GM18511 (cell line): ENCODE measurements at regions not wholly inside any gene's neighbourhood (a gene's known extent, or its start where the extent isn't known, plus 50 kb on each side); places are given as distances from the start of the nearest gene placed in this dataset.
"Not testable (repeated sequence)": the region's sequence is repeated elsewhere in the genome, so short reads cannot be mapped to it uniquely, and the experiment has no call there.

Source experiments
- ATAC-seq: cut with Tn5 transposase; IDR thresholded peaks from one replicate; pipeline ENCODE4 v1.9.1; 2021; ENCODE audit warnings: mild to moderate bottlenecking, moderate library complexity; ENCODE audit not compliant: unreplicated experiment

DNA sequence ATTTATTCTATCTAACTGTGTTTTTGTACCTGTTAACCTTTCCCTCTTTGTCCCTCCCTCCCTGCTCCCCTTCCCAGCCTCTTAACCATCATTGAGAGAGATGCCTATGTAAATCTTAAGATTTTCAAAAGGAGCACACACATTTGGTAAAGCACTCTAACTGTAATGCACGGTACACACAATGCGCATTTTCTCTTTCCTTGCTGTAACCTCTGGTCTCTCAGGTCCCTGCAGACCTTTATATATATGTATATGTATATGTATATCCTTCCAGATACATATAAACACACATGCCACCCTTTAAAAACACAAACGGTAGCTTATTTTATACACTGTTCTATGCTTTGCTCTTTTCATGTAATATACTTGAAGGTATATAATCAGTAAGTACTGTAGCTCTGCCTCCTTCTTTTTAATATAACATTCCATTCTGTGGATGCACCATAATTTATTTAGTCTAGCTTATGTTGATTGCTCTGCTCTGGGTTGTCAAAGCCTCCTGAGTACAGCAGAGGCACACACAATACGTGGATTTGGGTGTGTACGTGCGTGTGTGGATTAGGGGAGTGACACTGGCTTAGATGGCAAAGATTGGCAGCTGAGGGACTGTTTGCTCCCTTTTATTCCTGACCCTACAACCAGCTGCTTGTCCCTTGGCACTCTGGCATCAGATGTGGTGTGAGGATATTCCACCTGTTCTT lies 118.4 kb upstream of the PTPN20 start:
- ATAC-seq, result not testable (repeated sequence)

DNA sequence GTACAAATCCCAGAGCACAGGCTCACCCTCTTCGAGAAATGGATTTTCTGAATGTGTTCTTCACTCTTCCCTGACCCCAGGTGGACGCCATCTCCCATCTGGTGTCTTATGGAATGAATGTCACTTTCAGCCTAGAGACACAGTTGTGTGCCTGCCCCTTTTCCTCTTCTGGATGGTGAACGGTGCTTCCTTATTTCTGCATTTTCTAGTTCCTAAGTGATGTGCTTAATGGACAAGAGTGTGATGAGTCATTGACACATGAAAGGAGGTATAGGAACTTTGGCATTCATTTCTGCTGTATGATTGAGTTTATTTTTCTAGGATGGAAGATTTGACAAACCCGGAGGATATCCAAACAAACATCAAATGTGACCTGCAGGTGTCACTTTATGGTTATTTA lies 114.9 kb upstream of the PTPN20 start:
- not testable (repeated sequence) for ATAC-seq

DNA sequence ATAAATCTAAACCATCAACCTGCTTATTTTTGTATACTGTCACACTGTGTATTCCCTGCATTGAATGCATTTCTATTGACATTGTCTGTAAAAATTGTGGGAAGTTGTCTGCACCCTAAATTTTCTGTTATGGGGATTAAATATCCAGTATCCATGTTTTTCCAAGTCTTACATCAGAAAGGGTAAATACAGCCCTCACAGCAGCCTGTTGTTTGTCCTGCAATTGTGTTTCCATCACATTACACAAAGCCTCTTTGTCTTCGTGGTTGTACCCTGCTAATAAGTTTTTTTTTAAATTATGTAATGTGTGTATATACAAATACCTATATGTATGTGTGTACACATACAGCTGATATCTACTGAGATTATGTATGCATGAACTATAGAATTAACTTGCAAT lies 109.2 kb upstream of the PTPN20 start:
- ATAC-seq, result not testable (repeated sequence)

DNA sequence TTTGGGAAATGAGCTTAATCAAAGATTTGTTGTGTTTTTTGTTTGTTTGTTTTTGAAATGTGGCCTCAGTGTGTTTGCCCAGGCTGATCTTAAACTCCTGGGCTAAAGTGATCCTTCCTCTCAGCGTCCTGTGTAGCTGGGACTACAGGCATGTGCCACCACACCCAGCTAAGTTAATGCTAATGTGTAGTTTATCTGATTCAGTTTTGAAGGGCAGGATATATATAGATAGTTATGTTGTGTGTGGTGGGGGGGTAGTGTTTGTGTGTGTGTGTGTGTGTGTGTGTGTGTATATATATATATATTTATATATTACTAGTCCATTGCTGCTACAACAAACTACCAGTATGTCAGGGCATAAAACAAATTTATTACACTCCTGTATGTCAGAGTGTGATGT lies 108.1 kb upstream of the PTPN20 start:
- ATAC-seq, result not testable (repeated sequence)

DNA sequence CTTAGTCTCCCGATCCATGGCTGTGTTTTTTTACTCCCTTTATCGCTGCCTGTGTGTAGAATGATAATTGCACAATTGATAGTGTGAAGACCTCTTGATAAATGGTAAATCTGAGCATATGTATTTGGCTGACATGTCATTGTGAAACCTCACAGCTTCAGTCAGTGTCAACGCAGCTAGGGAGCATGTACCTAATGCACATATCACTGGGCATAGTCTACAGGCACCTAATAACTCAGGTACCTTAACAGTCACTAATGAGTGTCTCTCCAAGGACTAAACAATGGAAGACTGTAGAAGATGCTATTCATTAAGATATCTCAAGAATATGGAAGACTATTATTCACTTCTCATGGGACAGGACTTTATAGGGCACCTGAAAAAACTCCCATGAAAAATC lies 101.0 kb upstream of the PTPN20 start:
- ATAC-seq, result not testable (repeated sequence)

DNA sequence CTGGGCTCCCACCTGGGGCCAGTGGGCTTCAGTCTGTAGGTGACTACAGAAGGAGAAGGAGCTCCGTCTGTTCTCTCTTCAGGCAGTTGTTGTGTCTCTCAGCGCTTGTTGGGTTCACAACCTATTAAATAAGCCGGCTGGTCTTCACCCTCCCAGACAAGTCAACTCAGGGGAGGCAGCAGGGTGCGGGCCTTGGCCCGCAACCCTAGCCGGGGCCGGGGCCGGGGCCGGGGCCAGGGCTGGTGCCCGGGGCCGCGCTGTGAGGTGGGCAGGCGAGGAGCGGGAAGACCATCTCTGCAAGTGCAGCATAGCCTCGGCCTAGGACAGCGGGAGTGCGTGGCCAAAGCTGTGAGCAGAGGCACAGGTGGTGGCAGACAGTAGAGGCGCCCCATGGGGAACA lies 95.1 kb upstream of the PTPN20 start:
- not testable (repeated sequence) for ATAC-seq

DNA sequence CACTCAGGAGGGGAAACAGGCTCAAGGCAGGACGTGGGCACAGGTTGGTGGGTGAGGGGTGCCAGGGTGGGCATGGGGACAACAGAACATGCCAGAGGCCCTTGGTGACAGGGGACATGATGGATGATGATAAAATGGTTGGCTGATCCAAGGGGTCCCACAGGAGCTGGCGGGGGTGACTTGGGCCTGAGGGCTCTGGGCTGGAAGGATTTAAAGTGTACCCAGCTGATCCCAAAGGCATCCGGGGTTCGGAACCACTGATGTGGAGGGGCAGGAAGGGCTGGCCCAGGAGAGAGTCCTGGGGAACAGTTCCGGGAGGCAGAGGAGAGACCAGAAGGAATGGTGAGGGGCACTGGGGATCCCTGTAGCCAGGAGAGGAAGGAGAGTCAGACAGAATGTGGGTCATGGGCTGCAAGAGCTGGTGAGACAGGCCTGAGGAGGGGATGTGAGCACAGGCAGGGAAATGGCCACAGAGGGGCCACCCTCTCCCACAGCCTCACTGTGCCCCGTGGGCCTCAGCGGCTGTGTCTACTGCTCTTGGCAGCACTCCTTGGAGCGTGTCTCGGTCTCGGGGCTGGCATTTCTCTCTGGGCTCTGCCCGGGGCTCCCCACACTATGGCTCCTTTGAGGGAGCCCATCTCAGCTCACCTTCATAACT lies 70.7 kb upstream of the PTPN20 start:
- ATAC-seq, result not testable (repeated sequence)

DNA sequence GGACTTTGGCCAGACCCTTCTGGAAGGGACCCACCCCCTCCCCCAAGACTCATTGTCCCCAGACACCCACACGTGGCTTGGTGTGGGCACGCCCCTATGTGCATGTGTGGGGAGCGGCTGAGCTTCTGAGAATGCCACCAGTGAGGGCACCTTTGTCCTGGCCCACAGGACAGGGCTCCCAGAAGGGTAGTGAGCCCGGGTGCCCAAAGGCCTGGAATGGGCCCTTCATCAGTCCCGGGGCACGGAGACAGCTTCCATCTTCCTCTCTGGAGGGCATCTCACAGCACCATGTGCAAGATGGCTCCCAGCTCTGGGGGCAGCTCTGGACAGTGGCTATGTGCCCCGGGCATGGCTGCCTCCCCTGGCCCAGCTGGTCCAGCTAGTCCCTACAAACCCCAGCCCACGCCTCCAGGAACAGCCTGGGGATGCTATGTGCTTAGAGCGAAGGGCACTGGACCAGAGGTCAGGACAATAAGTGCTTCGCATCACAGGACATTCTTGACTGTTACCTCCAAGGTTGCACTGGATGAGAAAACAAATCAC lies 70.1 kb upstream of the PTPN20 start:
- not testable (repeated sequence) for ATAC-seq

DNA sequence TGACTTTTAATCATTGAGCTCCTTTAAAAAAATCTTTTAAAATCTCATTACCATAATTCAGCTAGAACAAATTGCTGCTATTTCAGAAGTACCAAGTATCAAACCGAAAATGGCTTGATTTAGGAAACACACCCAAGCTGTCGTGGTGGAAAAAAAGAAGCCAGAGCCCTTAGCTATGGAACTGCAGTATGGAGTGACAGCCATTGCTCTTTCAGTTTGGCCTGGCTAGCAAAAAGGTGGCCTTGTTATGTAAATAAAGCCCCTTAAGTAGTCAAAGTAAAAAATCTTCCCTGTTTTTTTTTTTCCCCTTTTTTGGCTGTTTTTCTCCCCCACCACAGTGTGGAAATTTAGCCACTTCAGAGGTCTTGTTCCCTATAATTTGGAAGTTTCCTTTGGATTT lies 66.0 kb upstream of the PTPN20 start:
- ATAC-seq, result not testable (repeated sequence)

DNA sequence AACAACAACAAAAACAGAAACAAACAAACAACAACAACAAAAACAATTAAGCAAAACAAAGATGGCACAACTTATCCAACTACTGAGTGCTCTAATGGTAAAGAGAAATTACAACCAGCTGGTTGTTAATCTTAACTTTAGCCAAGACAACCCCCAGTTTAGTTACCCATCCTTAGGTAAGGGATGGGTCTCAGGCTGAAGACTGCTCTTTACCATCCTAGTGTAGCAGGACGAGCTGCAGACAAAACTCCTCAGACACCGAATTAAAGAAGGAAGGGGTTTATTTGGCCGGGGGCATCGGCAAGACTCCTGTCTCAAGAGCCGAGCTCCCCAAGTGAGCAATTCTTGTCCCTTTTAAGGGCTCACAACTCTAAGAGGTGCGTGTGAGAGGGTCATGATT lies 65.6 kb upstream of the PTPN20 start:
- ATAC-seq, result not testable (repeated sequence)

DNA sequence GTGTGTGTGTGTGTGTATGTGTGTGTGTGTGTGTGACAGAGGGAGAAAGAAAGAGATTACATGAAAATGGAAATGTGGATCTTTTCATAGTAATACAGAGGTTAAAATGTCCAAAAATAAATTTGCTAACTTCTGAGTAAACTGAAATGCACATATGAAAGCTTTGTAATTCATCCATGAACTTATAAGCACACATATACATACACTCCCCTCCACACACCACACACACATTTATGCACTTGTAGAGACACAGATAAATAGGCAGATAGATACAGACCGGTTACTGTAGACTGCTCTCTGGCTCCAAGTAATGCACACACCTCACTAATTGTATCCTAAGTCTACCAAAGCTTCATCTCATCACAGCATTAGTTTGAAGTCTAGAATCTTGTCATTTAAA lies 50.5 kb upstream of the PTPN20 start:
- ATAC-seq, result not testable (repeated sequence)
